ENCODE measurements at regions not wholly inside any gene's neighbourhood (a gene's known extent, or its start where the extent isn't known, plus 50 kb on each side); places are given as distances from the start of the nearest gene placed in this dataset.
A peak's percentile ranks its signal among the peaks of the same experiment; 100 is the strongest.
"Not testable (repeated sequence)": the region's sequence is repeated elsewhere in the genome, so short reads cannot be mapped to it uniquely, and the experiment has no call there.

DNA sequence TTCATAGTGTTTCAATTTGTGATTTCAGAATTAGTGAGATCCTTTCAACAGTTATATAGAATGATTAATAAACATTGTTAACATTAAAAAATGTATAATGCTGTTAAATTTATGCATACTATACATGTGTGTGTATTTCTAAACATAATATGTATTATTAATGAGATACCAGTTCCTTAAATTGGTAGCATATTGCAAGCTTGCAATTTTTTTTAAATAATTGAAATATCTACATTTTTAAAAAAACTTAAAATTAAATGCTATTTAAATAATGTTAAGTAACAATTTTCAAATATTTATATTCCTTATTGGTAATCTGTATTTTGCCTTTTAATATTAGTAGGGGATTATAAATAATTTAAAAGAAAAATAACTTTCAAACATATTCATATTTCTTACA, 1479.5 kb upstream of the PCDH7 start:
- no peak for DNase-seq

DNA sequence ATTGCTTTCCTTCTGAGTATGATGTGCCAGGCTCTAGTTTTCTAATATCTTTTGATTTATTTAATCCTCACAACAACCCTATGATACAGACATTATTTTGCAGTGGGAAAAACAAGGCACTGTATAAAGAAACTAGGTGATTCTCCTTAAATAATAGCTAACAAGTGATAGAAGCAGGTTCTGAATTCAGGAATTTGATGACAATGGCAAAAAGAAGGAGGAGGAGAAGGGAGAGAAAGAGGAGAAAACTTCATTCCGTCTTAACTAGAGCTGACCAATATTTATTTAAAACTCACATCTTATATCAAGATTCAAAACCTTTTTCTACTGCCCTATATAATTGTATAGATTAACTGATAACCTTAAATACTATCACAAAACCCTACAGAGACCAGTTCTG, 1477.1 kb upstream of the PCDH7 start:
- no peak for DNase-seq

DNA sequence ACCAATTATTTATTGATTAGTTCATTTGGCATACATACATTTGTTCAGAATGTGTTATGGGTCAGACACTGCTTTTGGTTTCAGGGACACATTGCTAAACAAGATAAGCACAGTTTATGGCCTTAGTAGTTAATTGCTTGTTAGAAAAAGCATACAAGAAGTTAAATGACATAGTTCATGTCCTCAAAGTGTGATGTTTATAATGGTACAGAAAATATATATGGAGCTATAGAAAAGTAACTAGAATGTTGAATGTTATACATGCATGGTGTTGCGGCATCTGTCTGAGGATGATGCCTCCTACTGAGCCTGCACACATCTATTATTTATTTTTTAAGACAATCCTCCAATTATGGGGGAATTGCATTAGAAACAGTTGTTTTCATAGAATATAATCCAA, 1476.3 kb upstream of the PCDH7 start:
- no peak for DNase-seq

DNA sequence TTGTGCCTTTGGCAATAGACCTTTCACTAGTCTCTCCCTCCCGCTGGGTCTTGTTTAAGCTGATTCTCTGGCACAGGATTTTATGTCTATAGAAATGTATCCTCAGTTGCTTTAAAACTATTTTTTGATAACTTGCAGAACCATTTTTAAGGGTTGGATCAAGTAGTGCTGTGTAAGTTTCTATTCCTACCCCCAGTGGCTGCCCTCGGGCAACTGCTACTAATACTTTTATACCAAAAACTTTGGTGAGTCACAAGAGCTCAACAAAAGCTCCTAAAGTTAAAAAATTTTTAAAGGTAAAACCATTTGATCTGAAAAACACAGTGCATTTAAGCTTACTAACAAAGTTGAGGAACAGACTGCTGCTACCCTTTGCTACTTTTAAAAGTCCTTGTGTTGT, 1460.6 kb upstream of the PCDH7 start:
- DNase-seq = no peak

DNA sequence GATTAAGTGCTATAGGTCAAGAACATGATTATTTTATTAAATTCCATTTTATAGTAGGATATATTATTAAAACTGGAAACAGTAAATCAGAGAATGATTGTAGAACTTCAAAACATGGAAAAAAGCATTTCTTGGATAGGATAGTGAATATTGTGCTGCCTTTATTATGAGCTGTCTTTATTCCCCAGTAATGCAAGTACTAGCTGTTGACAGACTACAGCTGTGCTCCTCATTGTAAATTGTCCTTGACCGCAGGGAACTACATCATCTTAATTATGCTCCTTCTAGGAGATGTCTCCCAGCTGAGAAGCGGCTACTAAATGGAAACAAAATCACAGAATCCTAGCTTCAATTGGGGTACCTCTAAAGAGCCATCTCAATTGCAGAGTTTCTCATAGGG, 1457.2 kb upstream of the PCDH7 start:
- DNase-seq = no peak

DNA sequence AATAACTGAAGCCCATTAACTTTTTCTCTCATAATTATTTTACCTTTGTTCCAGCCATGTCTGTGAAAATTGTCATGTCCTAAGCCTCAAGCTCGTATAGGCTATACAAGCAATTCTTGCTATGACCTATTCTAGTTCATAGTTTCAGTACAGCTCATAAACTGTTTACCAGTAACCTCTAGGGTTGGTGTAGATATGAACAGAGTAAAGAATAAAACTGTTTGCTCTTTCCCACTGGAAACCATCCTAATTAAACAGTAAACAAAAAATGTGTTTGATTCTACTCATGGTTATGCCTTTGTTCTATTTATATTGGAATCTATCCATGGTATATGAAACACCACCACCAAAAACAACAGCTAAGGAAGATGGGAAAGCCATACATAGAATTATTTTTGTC, 1444.0 kb upstream of the PCDH7 start:
- no peak for DNase-seq

DNA sequence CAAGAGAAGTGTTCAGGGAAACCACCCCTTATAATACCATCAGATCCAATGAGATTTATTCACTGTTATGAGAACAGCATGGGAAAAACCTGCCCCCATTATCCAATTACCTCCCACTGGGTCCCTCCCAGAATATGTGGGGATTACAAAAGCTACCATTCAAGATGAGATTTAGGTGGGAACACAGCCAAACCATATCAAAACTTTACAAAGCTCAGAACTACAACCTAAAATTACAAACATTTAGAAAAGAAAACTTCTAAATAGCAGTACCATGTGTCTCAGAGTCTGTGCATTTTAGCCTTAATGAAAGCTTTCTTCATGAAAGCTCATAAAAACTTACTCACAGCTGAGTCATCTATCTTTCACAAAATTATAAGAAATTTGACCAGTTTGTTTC, 1442.8 kb upstream of the PCDH7 start:
- peak; percentile 4 for DNase-seq

DNA sequence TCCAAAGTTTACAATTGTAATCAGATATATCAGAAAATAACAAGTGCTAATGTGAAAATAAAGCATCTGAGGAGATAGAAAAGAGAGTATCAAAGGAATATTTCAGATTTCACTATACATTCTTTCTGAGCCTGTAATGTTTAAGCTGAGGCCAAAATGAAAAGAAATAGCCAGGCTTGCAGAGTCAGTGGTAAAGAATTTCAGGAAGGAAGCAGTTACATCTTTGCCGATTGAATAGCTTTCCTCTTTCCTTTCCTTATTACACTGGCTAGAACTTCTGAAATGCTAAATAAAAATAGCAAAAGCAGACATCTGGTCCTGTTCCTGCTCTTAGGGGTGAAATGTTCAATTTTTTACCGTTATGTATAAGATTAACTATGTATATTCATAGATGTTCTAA, 1441.6 kb upstream of the PCDH7 start:
- DNase-seq = no peak

DNA sequence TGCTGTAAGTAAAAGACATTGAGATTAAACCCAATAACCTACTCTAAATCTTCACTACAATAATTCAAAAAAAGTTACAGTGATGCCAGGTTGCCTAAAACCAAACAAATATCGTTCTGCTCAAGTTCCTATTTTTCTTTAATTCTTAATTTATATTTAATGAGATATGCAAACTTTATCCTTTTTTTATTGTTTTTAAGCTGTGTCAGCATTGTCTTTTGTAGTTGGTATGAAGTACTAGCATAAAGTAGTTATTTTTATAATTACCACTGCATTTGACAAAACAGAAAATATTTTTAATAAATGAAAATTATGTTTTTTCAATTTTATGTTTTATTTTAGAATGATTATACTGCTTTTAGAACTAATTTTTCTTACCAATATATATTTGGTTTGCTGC, 1431.1 kb upstream of the PCDH7 start:
- DNase-seq = no peak

DNA sequence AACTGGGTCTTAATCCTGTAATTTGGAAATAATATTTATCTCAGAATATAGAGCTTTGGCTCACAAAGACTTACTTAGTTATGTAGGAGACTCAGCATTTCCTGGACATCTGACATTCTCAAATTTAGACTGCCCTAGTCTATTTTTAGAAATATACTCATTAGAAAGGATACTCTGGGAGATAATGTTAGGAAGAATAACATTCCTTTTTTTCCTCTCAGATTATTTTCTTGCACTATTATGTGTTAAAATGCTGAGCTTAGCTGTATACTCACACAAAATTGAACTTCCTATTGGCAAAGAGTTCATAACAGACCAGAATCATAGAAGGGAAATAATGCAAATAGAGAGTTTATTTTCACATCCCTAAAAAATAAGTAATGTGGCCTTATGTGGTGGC, 1424.9 kb upstream of the PCDH7 start:
- no peak for DNase-seq

DNA sequence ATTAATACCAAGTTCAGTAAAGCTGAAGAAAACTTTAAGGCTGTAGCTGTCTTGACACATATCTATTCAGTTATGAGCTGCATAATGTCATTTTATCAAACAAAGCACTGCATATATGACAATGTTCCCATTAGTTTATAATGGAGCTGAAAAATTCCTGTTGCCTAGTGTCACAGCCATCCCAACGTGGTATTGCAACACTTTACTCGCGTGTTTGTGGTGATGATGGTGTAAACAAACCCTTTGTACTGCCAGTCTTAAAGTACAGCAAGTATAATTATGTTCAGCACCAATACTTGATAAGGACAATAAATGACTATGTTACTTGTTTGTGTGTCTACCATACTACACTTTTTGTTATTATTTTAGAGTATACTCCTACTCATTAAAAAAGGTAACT, 1415.6 kb upstream of the PCDH7 start:
- no peak for DNase-seq

DNA sequence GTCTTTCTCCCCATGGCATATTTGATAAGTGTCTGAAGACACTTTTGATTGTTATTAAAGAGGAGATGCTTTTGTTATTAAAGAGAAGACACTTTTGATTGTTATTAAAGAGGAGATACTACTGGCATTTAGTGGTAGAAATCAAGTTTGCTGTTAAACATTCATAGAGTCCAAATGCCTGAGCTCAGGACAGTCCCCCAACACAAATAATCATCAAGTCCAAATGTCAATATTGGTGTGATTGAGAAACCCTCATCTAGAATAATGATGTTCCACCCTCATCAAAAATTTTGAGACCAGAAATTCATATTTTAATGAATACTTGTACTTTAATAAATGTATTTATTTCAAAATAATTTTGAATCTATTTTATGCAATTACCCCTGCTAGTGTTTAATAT, 1412.9 kb upstream of the PCDH7 start:
- no peak for DNase-seq

DNA sequence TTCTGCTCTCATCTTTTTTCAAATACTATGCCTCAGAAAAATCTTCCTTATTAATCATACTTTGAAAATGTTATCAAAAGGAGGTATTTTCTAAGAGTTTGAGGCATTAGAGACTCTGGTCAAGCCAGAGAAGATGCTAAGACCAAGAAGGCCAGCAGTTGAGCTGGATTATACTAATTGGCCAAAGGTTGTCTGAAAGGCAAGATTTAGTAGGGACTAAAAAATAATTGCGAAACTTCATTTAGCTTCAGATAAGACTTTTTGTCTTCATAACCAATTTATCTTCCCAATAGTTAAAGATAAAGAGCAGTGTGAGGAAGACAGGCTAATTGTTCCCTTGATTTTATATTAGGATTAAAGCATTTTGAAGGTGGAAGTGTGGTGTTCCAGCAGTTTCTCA, 1412.4 kb upstream of the PCDH7 start:
- no peak for DNase-seq

DNA sequence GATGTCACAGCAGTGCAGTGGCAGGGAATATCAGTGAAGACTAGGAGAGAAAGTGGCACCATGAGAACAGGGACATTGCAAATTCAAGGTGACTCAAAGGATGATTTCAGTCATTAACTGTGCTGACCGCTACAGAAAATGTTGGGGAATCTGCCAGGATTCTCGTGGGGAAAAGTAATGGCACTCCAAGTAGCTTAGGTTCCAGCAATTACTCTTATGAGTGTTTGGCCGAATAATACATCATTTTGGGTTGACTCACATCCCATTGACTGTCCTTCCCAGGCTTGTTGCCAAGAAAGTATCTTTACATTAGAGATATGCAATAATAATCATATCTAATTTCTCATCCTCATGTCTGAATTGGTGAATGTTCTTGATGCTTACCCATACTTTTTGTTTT, 1411.1 kb upstream of the PCDH7 start:
- DNase-seq = no peak

DNA sequence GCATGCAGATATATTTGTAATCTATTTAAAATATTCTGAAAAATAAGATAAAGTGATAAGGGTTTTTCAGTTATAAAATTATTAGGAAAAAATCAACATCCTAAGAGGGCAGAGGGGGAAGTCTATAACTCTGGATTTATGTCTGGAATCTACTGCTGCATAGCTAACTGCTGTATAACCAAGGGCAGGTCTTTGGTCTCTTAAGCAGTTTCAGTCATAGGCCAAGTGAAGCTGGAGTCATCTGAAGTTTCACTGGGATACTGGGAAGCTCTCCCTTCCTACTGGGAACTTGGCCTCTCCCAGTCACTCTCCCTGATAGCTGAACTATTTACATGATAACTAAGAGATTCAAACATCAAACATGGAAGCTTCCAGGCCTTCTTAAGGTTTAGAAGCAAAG, 1409.9 kb upstream of the PCDH7 start:
- DNase-seq = no peak

DNA sequence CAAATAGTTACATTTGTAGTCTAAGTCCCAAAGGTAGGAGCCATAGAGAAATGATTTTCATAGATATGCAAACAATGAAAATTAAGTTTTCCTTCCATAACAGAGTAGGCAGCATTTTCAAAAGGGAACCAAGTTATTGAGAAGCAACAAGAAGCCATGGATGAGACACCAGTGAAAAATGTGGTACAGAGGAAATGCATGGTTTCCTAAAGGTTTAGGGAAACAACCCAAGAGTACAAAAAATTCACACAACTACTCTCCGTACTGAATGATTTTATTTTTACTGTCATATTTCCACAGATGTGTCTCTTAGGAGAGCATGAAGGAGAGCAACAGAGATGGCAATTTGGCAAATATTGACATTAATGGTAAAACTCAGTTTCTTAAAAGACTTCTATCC, 1408.9 kb upstream of the PCDH7 start:
- no peak for DNase-seq

DNA sequence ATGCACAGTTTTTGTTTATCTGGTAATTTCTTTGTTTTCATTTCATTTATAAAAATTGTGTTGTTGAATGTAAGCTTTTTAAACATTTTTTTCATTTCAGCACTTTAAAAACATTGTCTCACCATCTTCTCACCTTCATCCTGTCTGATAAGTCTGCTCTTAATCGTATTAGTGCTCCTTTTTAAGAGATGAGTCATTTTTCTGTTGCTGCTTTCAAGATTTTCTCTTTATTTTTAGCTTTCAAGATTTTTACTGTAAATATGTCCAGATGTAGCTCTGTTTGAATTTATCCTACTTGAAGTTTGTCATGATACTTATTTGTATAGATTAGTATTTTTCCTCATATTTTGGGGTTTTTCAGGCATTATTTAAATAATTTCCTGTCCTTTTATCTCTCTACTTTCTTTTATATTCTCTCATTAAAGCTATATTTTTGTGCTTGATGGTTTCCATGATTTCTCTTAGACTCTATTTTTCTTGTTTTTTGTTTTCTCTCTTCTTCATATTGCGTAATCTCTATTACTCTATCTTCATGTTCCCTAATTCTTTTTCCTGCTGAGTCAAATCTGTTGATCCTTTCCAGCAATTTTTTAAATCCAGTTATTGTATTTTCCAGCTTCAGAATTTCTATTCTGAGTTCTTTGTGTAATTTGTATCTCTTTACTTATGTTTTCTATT, 1400.4 kb upstream of the PCDH7 start:
- no peak for DNase-seq

DNA sequence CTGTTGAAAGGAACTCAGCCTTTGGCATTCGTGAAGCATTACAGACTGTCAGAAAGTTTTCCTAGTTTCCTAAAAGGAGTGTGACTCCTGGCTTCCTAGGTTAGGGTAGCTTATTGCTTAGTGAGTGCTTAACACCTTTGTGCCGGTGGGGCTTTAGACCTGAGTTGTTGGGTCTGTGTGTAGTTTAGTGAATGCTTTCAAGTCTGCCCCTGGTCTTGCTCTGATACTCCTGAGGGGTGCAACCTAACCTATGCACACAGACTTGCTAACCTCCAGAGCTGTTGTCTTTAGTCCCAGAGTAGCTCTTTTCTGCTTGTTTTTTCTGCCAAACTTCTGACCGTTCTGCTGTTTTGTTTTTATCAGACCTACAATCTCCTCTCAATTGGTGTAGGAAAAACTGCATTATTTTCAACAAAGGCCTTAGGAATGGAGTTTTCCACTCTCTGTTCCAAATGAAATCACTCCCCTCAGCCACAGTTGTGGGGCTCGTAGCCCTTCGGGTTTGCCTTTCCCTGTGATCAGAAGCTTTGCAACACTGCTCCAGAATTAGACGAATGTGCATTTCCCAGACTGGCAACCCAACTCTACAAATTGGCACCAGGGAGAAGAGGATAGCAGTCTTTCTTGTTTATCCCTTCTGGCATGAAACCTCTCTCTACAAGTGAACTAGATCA, 1399.1 kb upstream of the PCDH7 start:
- DNase-seq = no peak

DNA sequence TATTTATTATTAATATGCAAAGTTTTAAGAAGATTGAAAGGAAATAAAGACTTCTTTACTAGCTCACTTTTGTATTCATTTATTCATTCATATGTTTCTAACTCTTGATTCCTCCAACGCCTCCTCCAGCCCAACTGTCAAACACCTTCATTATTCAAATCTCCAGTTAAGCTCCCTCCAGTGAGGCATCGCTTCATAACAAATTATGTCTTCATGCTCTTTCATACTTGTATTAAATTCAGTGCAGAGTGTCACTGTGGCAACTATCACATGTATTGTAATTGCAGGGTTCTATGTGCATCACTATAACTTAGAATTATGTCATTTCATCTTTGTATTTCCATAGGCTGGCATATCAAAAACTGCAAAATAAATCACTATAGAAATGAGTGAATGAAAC, 1394.2 kb upstream of the PCDH7 start:
- no peak for DNase-seq

DNA sequence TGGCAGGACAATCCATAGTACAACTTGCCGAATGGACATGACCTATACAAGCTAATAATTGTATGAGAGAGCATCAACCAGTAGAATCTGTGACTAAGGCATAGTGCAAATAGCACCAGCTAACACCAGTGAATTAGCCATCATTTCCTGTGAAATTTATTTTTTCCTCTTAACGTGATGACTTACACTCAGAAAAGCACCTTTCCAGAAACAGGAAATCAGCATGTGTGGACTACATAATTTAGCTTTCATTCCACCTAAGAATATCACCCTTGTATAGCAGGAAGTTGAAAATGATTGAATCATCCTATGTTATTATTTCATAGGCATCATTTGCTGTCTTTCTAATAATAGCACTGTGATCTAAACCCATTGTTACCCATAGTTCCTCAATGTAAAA, 1393.4 kb upstream of the PCDH7 start:
- DNase-seq = no peak

DNA sequence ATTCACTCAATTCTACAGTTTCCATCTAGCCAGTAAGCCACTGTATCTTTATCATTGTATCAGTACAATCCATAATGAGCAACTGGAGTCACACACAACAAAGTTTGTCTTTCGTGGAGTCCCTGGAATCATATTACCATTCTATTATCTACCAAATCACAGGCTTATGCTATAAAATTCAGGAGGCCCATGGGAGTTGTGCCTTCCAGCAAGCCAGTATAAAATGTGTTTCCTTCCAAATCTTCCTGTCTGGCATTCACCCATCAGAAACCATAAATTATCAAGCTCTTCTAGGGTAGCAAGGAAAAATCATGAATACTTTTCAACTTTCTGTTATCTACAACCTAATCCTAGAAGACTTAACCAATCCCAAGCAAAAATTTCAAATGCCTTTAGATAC, 1383.3 kb upstream of the PCDH7 start:
- no peak for DNase-seq

DNA sequence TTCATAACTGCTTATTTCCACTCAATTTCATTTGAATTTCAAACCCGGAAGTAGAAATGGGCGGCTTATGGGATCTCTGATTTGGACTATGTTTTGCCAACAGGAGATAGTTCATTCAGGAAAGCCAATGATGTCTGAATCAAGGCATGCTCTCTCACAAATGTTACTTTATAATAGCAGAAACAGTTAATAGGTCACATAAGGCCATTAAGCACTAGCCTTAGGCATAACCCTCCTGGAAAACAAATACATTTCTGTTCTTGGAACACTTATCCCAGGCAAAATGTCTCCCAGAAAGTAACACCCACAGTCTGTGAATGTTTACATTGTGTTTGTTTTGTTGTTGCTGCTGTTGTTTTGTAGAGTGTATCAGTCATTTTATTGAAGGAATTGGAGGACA, 1347.2 kb upstream of the PCDH7 start:
- DNase-seq = no peak

DNA sequence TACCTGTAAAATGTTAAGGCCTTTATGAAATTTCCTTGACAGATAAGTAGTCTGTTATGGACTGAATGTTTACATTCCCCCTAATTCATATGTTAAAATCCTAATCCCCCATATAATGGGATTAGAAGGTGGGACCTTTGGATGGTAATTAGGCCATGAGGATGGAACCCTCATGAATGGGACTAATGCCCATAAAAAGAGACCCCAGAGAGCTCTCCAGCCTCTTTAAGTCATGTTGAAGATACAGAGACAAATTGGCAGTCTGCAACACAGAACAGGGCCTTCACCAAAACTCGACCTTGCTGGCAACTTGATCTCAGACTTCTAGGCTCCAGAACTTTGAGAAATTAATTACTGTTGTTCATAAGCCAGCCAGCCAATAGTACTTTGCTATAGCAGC, 1344.5 kb upstream of the PCDH7 start:
- no peak for DNase-seq

DNA sequence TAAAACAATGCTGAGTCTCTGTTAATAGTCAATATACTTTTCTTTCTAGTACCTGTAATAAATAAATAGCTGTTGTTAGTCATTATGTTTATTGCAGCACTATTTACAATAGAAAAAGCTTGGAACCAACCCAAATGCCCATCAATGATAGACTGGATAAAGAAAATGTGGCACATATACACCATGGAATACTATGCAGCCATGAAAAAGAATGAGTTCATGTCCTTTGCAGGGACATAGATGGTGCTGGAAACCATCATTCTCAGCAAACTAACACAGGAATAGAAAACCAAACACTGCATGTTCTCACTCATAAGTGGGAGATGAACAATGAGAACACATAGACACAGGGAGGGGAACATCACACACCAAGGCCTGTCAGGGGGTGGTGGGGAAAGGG, 1341.9 kb upstream of the PCDH7 start:
- DNase-seq = not testable (repeated sequence)

DNA sequence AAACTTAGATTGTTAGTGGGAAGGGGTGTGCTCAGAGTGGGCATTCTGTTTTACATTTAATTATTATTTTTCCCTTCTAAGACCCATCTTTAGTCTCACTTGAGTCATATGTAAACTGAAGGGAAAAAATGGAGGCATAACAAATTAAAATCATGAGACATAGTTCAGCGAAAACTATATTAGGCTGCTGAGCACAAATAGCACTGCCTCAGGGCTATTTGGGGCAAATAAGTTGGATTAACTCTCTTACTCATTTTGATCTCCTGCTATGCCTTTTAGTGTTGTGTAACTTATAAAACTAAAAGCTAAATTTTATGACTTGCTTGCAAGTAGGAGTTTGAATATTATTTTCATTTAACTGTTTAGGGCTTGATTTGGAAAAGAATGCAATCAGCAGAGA, 1329.2 kb upstream of the PCDH7 start:
- no peak for DNase-seq

Measured in HCEC 1CT (cell line).